ENCODE measurements at regions not wholly inside any gene's neighbourhood (a gene's known extent, or its start where the extent isn't known, plus 50 kb on each side); places are given as distances from the start of the nearest gene placed in this dataset.
"Not testable (repeated sequence)": the region's sequence is repeated elsewhere in the genome, so short reads cannot be mapped to it uniquely, and the experiment has no call there.

GRCh38 chr5:50343715-50344114 is 97.4 kb downstream of the EMB start:
- DNase-seq = no peak

- DNase-seq = no peak
Measured at GRCh38 chr5:50340757-50341156, 100.3 kb downstream of the EMB start.

- not testable (repeated sequence) for DNase-seq
Measured at GRCh38 chr5:50330633-50331032, 110.5 kb downstream of the EMB start.

- DNase-seq = peak in 1 of 3 donors; percentile 1
Measured at GRCh38 chr5:50328193-50328729, 112.8 kb downstream of the EMB start.

GRCh38 chr5:50325237-50325832 is 115.8 kb downstream of the EMB start:
- peak in 2 of 3 donors; percentile 0 to 4 for DNase-seq

- no peak for DNase-seq
Measured at GRCh38 chr5:50320131-50320749, 120.8 kb downstream of the EMB start.

- DNase-seq = no peak
Measured at GRCh38 chr5:50318220-50318619, 122.9 kb downstream of the EMB start.

GRCh38 chr5:50306488-50306887 is 134.6 kb downstream of the EMB start:
- not testable (repeated sequence) for DNase-seq

GRCh38 chr5:50302815-50303490 is 138.1 kb downstream of the EMB start:
- DNase-seq = no peak

GRCh38 chr5:50301756-50302155 is 139.3 kb downstream of the EMB start:
- no peak for DNase-seq

GRCh38 chr5:50300878-50301277 is 140.2 kb downstream of the EMB start:
- no peak for DNase-seq

- DNase-seq = no peak
Measured at GRCh38 chr5:50299896-50300295, 141.2 kb downstream of the EMB start.

- DNase-seq = no peak
Measured at GRCh38 chr5:50292735-50293394, 148.2 kb downstream of the EMB start.

GRCh38 chr5:50280461-50280860 is 160.6 kb downstream of the EMB start:
- DNase-seq = not testable (repeated sequence)

Measured in muscle of back (tissue), 3 donors.